ENCODE measurements at regions not wholly inside any gene's neighbourhood (a gene's known extent, or its start where the extent isn't known, plus 50 kb on each side); places are given as distances from the start of the nearest gene placed in this dataset.

DNA sequence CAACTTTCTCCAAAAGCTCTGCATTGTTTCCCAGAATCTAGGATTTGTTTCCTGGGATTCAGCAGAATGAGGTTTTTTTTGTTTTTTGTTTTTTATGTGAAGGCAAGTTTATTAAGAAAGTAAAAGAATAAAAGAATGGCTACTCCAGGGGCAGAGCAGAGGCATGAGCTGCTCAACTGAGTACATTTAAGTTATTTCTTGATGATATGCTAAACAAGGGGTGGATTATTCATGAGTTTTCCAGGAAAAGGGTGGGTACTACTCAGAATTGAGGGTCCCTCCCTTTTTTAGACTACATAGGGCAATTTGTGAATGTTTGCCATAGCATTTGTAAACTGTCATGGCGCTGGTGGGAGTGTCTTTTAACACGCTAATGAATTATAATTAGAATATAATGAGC lies 292.5 kb upstream of the SGK1 start:
- Histone ChIP-seq H3K9me1 (ENCODE audit: control insufficient read depth, insufficient read depth, low read length) (no peaks in the 10 kb centered on the region), H3K27me3 (ENCODE audit: control insufficient read depth in 2 of 2, insufficient read depth in 2 of 2, low read length in 2 of 2) (no peaks in the 10 kb centered on the region), H3K36me3 (ENCODE audit: control insufficient read depth, insufficient read depth, low read length) (no peaks in the 10 kb centered on the region), H4K20me1 (replicated peaks; ENCODE audit: control insufficient read depth, insufficient read depth, low read length) (no peaks in the 10 kb centered on the region), H3K79me2 (ENCODE audit: control insufficient read depth, insufficient read depth, low read length) (no peaks in the 10 kb centered on the region), H3K4me1 (replicated peaks in 1 of 2; ENCODE audit: control insufficient read depth in 2 of 2, insufficient read depth in 2 of 2, low read length in 2 of 2) (no peaks in the 10 kb centered on the region), H3K9me3 (replicated peaks; ENCODE audit: control insufficient read depth, insufficient read depth, low read depth, low read length) (no peaks in the 10 kb centered on the region), H3K4me2 (ENCODE audit: insufficient read depth, low read length) (no peak overlapping the region), H3K9ac (ENCODE audit: insufficient read depth in 1 of 2, low read depth in 2 of 2, low read length in 2 of 2) (no peak overlapping the region), H3K27ac (ENCODE audit: extremely low read depth, low read depth, low read length) (no peak overlapping the region), H3K4me3 (no peak overlapping the region), H2AFZ (ENCODE audit: low read depth, low read length) (no peak overlapping the region)
- no TSS peak for BruUV-seq (replicated peaks)
- ATAC-seq (no peak), DNase-seq (ENCODE audit: extremely low read depth in 1 of 4, low spot score in 3 of 4) (peak in 1 of 4 experiments; percentile 18), FAIRE-seq (no peak)
- intact Hi-C loops (cut with micrococcal nuclease) (no loop called here), in situ Hi-C loops (cut with MboI) (no loop called here)
- 0% methylated on average over 2 of the region's 2 CpGs for WGBS (ENCODE audit: insufficient coverage, low coverage, missing lambda C conversion rate)
- TF ChIP-seq U2AF2 (optimal IDR thresholded peaks at IDR 0.05; ENCODE audit: low read depth, low read length) (no peak), STAT5A (IDR thresholded peaks at IDR 0.05; ENCODE audit: borderline replicate concordance, low read length) (peak; percentile 40; the same call in 1 of the 2 replicates), BRF1 (IDR thresholded peaks at IDR 0.05; ENCODE audit: borderline replicate concordance, extremely low read depth, insufficient read length) (no peak), TAF9B (IDR thresholded peaks at IDR 0.05; ENCODE audit: partially characterized antibody) (no peak)
- TF ChIP-seq, protein P1, sequence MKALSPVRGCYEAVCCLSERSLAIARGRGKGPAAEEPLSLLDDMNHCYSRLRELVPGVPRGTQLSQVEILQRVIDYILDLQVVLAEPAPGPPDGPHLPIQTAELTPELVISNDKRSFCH (CRISPR knock-in tag; IDR thresholded peaks at IDR 0.05): no peak
- TF ChIP-seq, protein P1 (tag; IDR thresholded peaks at IDR 0.05): no peak
- TF ChIP-seq, protein P2, sequence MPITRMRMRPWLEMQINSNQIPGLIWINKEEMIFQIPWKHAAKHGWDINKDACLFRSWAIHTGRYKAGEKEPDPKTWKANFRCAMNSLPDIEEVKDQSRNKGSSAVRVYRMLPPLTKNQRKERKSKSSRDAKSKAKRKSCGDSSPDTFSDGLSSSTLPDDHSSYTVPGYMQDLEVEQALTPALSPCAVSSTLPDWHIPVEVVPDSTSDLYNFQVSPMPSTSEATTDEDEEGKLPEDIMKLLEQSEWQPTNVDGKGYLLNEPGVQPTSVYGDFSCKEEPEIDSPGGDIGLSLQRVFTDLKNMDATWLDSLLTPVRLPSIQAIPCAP (CRISPR knock-in tag; IDR thresholded peaks at IDR 0.05; ENCODE audit: borderline replicate concordance): no peak
- ChIA-PET POLR2A (interaction anchor here (0.9 kb wide), 1 partner anchor 436 kb away, joined by 4 read pairs; no protein-coding TSS in a partner anchor), CTCF (ENCODE audit: low intra/inter-chr PET ratio) (no interaction called here)
